Testis (tissue), 2 donors: ENCODE measurements at regions not wholly inside any gene's neighbourhood (a gene's known extent, or its start where the extent isn't known, plus 50 kb on each side); places are given as distances from the start of the nearest gene placed in this dataset.

Source experiments
- DNase-seq: peaks from one replicate; pipeline ENCODE4 v3.0.0-alpha.2; 2019
- H3K27ac ChIP-seq, 2 donors: fragments of 200-600 bp; sonication (generic); one replicate each; pipeline ENCODE4 v1.5.1; 2019
- H3K27me3 ChIP-seq: fragments of 200-600 bp; sonication (generic); one replicate; pipeline ENCODE4 v1.5.1; 2019
- H3K36me3 ChIP-seq: fragments of 200-600 bp; sonication (generic); one replicate; pipeline ENCODE4 v1.5.1; 2017; ENCODE audit warnings: low read depth; ENCODE audit errors: missing control alignments
- H3K4me1 ChIP-seq: fragments of 200-600 bp; sonication (generic); one replicate; pipeline ENCODE4 v1.5.1; 2019
- H3K4me3 ChIP-seq, 2 donors: fragments of 200-600 bp; sonication (generic); one replicate each; pipeline ENCODE4 v1.5.1; 2017 to 2019
- H3K9me3 ChIP-seq: fragments of 200-600 bp; sonication (generic); one replicate; pipeline ENCODE4 v1.5.1; 2017
- CTCF ChIP-seq, 3 experiments: fragments of 450-650 bp in 2 of 3; fragments of 200-600 bp in 1 of 3; sonication (generic) in 1 of 3; IDR thresholded peaks; one replicate each; pipeline ENCODE4 v1.5.1; 2016 to 2019; ENCODE audit warnings: antibody characterized with exemption in 3 of 3, mild to moderate bottlenecking in 2 of 3, moderate library complexity in 1 of 3
- POLR2A ChIP-seq: fragments of 450-650 bp; IDR thresholded peaks from one replicate; pipeline ENCODE4 v1.6.1; 2017; ENCODE audit warnings: antibody characterized with exemption, mild to moderate bottlenecking, moderate library complexity
- WGBS, 2 donors: methylation state at CpG; one replicate each; pipeline ENCODE4 v1.1.5; 2018; 5-methylcytosine and 5-hydroxymethylcytosine counted together
- intact Hi-C: fragments of 100-400 bp; cut with DNase I; formaldehyde crosslinking; loops from one replicate; pipeline ENCODE4 v1.15.1; 2023; ENCODE audit warnings: low total_unique reads

DNA sequence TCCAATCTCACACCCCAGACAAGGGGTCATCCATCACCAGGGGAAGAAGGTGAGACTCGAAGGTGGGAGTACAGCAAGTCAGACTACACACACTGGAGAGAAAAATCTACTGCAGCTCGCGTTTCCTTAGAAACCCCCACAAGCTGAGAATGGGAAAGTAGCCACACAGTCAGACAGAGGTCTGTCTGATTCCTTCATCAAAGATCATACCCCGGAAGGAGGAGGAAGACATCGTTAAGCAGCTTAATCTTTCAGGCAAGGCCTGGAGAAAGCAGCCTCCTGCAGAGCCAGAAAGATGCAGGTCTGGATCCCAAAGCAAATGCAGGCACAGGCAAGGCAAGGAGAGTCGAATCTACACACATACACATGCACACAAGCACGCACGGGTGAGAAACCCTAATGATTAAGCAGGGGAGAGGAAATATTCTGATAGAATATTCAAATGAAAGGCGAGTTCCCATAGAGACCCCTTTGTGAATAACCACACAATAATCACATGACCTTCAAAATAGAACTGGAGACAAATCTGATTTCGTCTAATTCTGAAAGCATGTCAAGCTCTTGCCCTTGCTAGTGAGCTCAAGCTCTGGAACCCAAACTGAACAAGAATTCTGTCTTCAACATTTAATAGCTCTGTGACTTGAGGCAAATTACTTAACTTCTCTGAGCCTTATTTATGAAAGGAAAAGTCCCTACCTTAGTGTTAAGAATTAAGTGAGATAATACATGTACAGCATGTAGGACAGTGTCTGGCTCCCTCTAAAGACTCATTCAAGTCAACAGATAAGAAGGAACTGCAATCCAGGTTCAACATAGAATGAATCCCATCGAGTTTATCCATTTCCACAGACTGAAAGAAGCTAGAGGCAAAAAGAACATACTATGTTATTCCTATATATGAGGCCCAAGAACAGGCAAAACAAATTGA, 387.8 kb downstream of the OMA1 start:
- intact Hi-C loops = loop anchor here (10.0 kb wide), 1 partner anchor 1324 kb away; no protein-coding TSS in a partner anchor
- H3K9me3 ChIP-seq = no peaks in the 10 kb centered on the region
- H3K4me3 ChIP-seq = no peak overlapping the region
- no peaks in the 10 kb centered on the region for H3K4me1 ChIP-seq
- WGBS, 2 donors = 71 to 78% methylated on average over 11 of the region's 11 CpGs
- no peak overlapping the region for H3K27ac ChIP-seq
- H3K27me3 ChIP-seq = no peaks in the 10 kb centered on the region
- H3K36me3 ChIP-seq = no peaks in the 10 kb centered on the region
- TF ChIP-seq CTCF (IDR thresholded peaks at IDR 0.05) (no peak), POLR2A (no peak)
- DNase-seq = no peak

DNA sequence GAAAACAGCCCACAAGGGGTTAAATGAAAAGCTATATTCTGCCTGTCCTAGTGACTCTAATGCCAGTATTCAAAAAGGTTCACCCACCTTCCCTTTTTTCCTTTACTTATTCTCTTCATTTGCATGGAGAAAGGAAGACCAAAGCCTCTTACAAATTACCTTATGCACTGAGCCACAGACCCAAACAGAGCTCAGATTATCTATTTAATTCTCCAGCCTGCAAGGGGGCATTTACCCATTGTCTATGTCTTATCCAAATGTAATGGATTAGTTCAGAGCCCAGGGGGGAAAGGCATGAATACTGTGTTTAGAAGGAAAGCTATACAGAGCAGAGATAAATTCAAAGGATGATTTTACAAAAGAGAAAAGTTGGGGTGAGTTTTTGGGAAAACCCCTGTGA, 388.5 kb downstream of the OMA1 start:
- intact Hi-C loops = loop anchor here (10.0 kb wide), 1 partner anchor 1323 kb away; no protein-coding TSS in a partner anchor

DNA sequence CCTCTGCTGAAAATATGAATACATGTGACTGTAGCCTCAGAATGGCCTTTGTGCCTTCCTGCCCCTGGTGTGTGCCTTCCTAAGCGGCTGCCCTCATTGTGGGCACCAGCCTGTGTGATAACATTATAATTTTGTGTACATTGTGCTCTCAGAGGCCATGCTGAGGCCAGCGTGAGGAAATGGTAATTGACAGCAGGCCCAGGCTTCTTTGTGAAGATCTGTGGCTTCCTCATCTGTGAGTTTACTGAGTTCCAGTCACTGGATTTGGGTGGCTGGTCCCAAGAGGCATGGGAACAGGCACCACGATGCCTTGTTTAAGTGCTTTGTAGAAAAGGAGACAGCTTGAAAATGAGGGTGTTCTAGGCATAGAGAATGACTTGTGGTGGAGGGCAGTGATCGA, 389.3 kb downstream of the OMA1 start:
- Histone ChIP-seq H3K9me3 (no peaks in the 10 kb centered on the region), H3K4me3 (no peak overlapping the region), H3K27me3 (no peaks in the 10 kb centered on the region), H3K27ac (no peak overlapping the region), H3K4me1 (no peaks in the 10 kb centered on the region), H3K36me3 (no peaks in the 10 kb centered on the region)
- TF ChIP-seq POLR2A (no peak), CTCF (IDR thresholded peaks at IDR 0.05) (no peak)
- WGBS, 2 donors = 80 to 83% methylated on average over 4 of the region's 4 CpGs
- no peak for DNase-seq
- intact Hi-C loops = loop anchor here (10.0 kb wide), 1 partner anchor 1322 kb away; no protein-coding TSS in a partner anchor

More for the DNA sequence above, 388.5 kb downstream of the OMA1 start:
- TF ChIP-seq CTCF (IDR thresholded peaks at IDR 0.05) (no peak), POLR2A (no peak)
- Histone ChIP-seq H3K27me3 (no peaks in the 10 kb centered on the region), H3K4me1 (no peaks in the 10 kb centered on the region), H3K36me3 (no peaks in the 10 kb centered on the region), H3K27ac (no peak overlapping the region), H3K9me3 (no peaks in the 10 kb centered on the region), H3K4me3 (no peak overlapping the region)
- DNase-seq = no peak

DNA sequence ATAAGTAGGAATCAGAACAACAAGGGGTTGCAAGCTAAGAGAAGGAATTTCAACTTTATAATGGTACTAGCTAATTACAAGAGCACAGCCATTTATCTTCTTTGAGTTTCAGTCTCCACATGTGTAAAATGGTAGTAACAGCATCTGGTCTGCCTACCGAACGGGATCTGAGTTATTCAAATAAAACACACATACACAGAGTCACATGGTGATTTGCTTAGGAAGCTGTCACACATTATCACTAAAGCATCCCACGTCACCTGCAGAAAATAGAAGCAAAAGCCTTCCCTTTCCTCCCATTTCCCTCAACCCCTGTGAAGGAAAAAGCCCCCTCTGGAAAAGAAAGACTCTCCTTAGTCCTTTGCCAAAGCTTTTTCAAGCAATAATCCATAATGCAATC, 389.7 kb downstream of the OMA1 start:
- Histone ChIP-seq H3K36me3 (no peaks in the 10 kb centered on the region), H3K27me3 (no peaks in the 10 kb centered on the region), H3K4me3 (no peak overlapping the region), H3K4me1 (no peaks in the 10 kb centered on the region), H3K9me3 (no peaks in the 10 kb centered on the region), H3K27ac (no peak overlapping the region)
- intact Hi-C loops = loop anchor here (10.0 kb wide), 1 partner anchor 1322 kb away; no protein-coding TSS in a partner anchor
- DNase-seq = no peak
- WGBS, 2 donors = 82 to 92% methylated on average over 3 of the region's 3 CpGs
- TF ChIP-seq CTCF (IDR thresholded peaks at IDR 0.05) (no peak), POLR2A (no peak)
